ENCODE measurements at regions not wholly inside any gene's neighbourhood (a gene's known extent, or its start where the extent isn't known, plus 50 kb on each side); places are given as distances from the start of the nearest gene placed in this dataset.

DNA sequence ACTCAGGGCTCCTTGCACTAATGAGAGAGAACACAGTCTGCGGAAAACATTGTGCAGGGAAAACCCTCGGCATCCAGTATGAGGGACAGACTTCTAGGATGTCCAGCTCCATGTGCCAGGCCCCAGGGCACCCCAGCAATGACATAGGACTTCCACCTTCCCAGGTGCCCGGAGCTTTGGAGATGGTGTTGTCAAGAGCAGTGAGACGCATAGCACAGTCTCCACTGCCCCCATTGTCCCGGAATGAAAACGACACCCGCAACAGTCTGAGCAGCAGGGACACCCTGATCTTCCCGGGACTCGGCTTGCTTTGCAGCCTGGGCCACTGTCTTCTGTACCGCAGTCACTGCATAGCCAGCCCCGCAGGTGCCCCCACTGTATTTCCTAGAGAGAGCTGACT is 339.2 kb upstream of the ADARB2 start:
- Histone ChIP-seq H3K4me3 (no peak overlapping the region), H3K36me3 (ENCODE audit: low read depth) (no peaks in the 10 kb centered on the region), H3K4me1 (ENCODE audit: low read depth) (no peaks in the 10 kb centered on the region), H3K9me3 (peaks cover 49% of the 10 kb centered on the region)
- TF ChIP-seq, protein P1, sequence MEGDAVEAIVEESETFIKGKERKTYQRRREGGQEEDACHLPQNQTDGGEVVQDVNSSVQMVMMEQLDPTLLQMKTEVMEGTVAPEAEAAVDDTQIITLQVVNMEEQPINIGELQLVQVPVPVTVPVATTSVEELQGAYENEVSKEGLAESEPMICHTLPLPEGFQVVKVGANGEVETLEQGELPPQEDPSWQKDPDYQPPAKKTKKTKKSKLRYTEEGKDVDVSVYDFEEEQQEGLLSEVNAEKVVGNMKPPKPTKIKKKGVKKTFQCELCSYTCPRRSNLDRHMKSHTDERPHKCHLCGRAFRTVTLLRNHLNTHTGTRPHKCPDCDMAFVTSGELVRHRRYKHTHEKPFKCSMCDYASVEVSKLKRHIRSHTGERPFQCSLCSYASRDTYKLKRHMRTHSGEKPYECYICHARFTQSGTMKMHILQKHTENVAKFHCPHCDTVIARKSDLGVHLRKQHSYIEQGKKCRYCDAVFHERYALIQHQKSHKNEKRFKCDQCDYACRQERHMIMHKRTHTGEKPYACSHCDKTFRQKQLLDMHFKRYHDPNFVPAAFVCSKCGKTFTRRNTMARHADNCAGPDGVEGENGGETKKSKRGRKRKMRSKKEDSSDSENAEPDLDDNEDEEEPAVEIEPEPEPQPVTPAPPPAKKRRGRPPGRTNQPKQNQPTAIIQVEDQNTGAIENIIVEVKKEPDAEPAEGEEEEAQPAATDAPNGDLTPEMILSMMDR (IDR thresholded peaks at IDR 0.05) = no peak
- intact Hi-C loops (cut with DNase I, micrococcal nuclease) = no loop called here
- ATAC-seq (no peak), DNase-seq (no peak)

DNA sequence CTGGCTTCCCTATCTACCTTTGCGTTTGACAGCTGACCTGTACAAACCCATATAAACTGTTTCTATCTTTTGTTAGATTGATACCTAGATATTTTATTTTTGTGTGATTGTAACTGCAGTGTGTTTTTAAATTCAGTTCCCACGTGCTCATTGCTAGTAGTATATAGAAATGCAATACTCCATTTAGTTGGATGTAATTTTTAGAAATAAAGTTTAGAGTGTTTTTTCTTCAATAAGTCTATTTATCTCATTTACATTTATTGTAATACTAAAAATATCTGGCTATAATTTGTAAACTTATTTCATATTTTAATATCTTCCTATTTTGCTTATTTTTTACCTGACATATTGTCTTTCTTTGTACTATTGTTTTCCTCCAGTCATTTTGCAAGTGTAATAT is 329.7 kb upstream of the ADARB2 start:
- intact Hi-C loops (cut with DNase I, micrococcal nuclease) = no loop called here

DNA sequence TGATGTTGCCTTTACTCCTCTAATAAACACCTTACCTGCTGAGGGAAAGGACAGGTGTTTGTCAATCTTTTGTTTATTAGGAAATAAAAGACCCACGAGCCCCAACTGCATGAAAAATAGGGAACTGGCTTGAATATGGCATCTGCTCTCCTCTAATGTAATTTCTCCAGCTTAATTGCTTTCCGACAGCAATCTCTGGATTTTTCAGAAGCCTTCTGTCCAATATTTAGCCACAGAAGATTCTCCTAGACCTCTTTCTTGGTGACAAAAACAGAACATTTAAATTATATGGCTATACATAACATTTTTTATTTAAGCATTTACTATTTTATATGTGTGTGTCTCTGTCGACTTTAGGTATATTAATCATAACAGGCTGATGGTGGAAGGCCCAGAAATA is 317.4 kb upstream of the ADARB2 start:
- H3K4me3 ChIP-seq = no peak overlapping the region
- ATAC-seq = no peak
- H3K4me1 ChIP-seq (ENCODE audit: low read depth) = no peaks in the 10 kb centered on the region
- peaks cover 47% of the 10 kb centered on the region for H3K9me3 ChIP-seq
- intact Hi-C loops (cut with DNase I, micrococcal nuclease) = no loop called here
- no peak for DNase-seq
- H3K36me3 ChIP-seq (ENCODE audit: low read depth) = no peaks in the 10 kb centered on the region
- TF ChIP-seq, protein P1 (IDR thresholded peaks at IDR 0.05) = no peak

More for the DNA sequence above, 329.7 kb upstream of the ADARB2 start:
- Histone ChIP-seq H3K36me3 (ENCODE audit: low read depth) (no peaks in the 10 kb centered on the region), H3K9me3 (peaks cover 45% of the 10 kb centered on the region), H3K4me3 (no peak overlapping the region), H3K4me1 (ENCODE audit: low read depth) (no peaks in the 10 kb centered on the region)
- TF ChIP-seq, protein P1 (IDR thresholded peaks at IDR 0.05) = no peak
- ATAC-seq = no peak
- no peak for DNase-seq

DNA sequence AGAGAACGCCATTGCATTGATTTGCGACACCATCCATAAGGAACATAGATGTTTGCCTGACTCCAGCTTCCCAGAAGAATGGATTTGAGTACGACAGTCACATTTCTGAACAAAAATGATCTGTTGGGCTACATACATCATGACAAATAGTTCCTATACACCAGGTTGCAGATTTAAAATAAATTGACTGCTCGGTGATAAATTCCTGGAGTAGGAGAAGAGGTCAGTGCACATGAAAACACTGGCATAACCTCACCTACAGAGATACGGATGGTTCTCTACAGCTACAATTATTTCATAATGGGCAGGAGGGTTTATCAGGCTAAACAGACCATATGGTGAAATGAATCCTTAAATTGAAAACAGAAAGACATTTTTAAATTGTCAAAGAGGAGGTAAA is 316.5 kb upstream of the ADARB2 start:
- no peak for DNase-seq

DNA sequence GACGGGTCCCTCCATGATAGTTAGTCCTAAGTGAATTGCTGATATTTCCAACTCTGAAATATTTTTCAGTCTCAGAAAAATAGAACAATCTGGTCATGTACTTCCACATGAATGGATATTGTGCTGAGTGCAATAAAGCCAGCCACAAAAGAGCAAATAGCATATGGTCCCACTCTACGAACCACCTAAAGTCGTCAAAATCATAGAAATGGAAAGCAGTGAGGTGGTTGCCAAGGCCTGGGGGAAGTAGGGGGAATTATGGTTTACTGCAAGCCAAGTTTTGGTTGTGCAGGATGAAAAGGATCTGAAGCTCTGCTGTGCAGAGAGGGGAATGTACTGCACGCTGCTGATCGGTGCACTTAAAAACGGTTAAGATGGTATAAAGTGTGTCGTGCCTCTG is 313.8 kb upstream of the ADARB2 start:
- ATAC-seq = no peak
- Histone ChIP-seq H3K36me3 (ENCODE audit: low read depth) (no peaks in the 10 kb centered on the region), H3K9me3 (peaks cover 35% of the 10 kb centered on the region), H3K4me1 (ENCODE audit: low read depth) (no peaks in the 10 kb centered on the region), H3K4me3 (no peak overlapping the region)
- no peak for DNase-seq
- TF ChIP-seq, protein P1 (IDR thresholded peaks at IDR 0.05) = no peak
- intact Hi-C loops (cut with DNase I, micrococcal nuclease) = no loop called here

More for the DNA sequence above, 316.5 kb upstream of the ADARB2 start:
- intact Hi-C loops (cut with DNase I, micrococcal nuclease) = no loop called here
- no peak for ATAC-seq
- TF ChIP-seq, protein P1 (IDR thresholded peaks at IDR 0.05) = no peak
- Histone ChIP-seq H3K36me3 (ENCODE audit: low read depth) (no peaks in the 10 kb centered on the region), H3K4me3 (no peak overlapping the region), H3K4me1 (ENCODE audit: low read depth) (no peaks in the 10 kb centered on the region), H3K9me3 (peaks cover 53% of the 10 kb centered on the region)

DNA sequence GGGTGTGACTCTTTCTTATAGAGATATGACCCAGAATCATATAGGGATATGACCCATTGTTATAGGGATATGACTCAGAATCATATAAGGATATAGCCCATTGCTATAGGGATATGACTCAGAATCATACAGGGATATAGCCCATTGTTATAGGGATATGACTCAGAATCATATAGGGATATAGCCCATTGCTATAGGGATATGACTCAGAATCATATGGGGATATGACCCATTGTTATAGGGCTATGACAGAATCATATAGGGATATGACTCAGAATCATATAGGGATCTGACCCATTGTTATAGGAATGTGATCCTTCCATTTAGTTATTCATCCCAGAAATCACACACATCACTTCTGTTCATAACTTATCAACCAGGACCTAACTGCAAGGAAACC is 312.2 kb upstream of the ADARB2 start:
- H3K36me3 ChIP-seq (ENCODE audit: low read depth) = no peaks in the 10 kb centered on the region
- no peak for DNase-seq
- TF ChIP-seq, protein P1 (IDR thresholded peaks at IDR 0.05) = no peak
- H3K4me3 ChIP-seq = no peak overlapping the region
- intact Hi-C loops (cut with DNase I, micrococcal nuclease) = no loop called here
- no peaks in the 10 kb centered on the region for H3K4me1 ChIP-seq (ENCODE audit: low read depth)
- H3K9me3 ChIP-seq = peaks cover 31% of the 10 kb centered on the region
- ATAC-seq = no peak

Data from mucosa of descending colon (tissue), 3 donors.